GM23248 (cell line): ENCODE measurements at regions not wholly inside any gene's neighbourhood (a gene's known extent, or its start where the extent isn't known, plus 50 kb on each side); places are given as distances from the start of the nearest gene placed in this dataset.

Source experiments
- DNase-seq: peaks from one replicate; pipeline ENCODE4 v3.0.0-alpha.2; 2015
- H2AFZ ChIP-seq: fragments of 200-600 bp; sonication (generic); 2 replicates; pipeline ENCODE4 v1.6.1; 2016; ENCODE audit warnings: antibody characterized with exemption
- H3F3A ChIP-seq: fragments of 200-600 bp; sonication (generic); 2 replicates; pipeline ENCODE4 v1.6.1; 2016; ENCODE audit warnings: mild to moderate bottlenecking, antibody characterized with exemption, mixed run types; ENCODE audit not compliant: insufficient read depth
- H3K27ac ChIP-seq: fragments of 200-600 bp; sonication (generic); 2 replicates; pipeline ENCODE4 v1.5.1; 2016; ENCODE audit warnings: mild to moderate bottlenecking
- H3K27me3 ChIP-seq: fragments of 200-600 bp; sonication (generic); replicated peaks from 2 replicates; pipeline ENCODE4 v1.6.1; 2016; ENCODE audit warnings: mild to moderate bottlenecking; ENCODE audit not compliant: insufficient read depth
- H3K36me3 ChIP-seq: fragments of 200-600 bp; sonication (generic); 2 replicates; pipeline ENCODE4 v1.6.1; 2016; ENCODE audit warnings: low read depth, mild to moderate bottlenecking
- H3K4me1 ChIP-seq: fragments of 200-600 bp; sonication (generic); 2 replicates; pipeline ENCODE4 v1.6.1; 2016; ENCODE audit warnings: mild to moderate bottlenecking; ENCODE audit not compliant: insufficient read depth
- H3K4me2 ChIP-seq: fragments of 200-600 bp; sonication (generic); one replicate; pipeline ENCODE4 v1.6.1; 2016; ENCODE audit warnings: mild to moderate bottlenecking; ENCODE audit not compliant: unreplicated experiment
- H3K4me3 ChIP-seq: fragments of 200-600 bp; sonication (generic); 2 replicates; pipeline ENCODE4 v1.5.1; 2016; ENCODE audit warnings: mild to moderate bottlenecking
- H3K79me2 ChIP-seq: fragments of 200-600 bp; sonication (generic); 2 replicates; pipeline ENCODE4 v1.6.1; 2016; ENCODE audit warnings: mild to moderate bottlenecking; ENCODE audit not compliant: insufficient read depth
- H3K9ac ChIP-seq: fragments of 200-600 bp; sonication (generic); 2 replicates; pipeline ENCODE4 v1.6.1; 2016; ENCODE audit warnings: mild to moderate bottlenecking
- H3K9me2 ChIP-seq: fragments of 200-600 bp; sonication (generic); 2 replicates; pipeline ENCODE4 v1.6.1; 2016; ENCODE audit warnings: mixed run types, mild to moderate bottlenecking, moderate library complexity; ENCODE audit not compliant: insufficient read depth
- H3K9me3 ChIP-seq: fragments of 200-600 bp; sonication (generic); one replicate; pipeline ENCODE4 v1.6.1; 2017; ENCODE audit warnings: low read depth
- H4K20me1 ChIP-seq: fragments of 200-600 bp; sonication (generic); 2 replicates; pipeline ENCODE4 v1.6.0; 2016; ENCODE audit not compliant: insufficient read depth
- EZH2 ChIP-seq: fragments of 200-600 bp; sonication (generic); IDR thresholded peaks from 2 replicates; pipeline ENCODE4 v1.6.1; 2018; ENCODE audit warnings: antibody characterized with exemption, mild to moderate bottlenecking; ENCODE audit not compliant: insufficient read depth, poor library complexity, severe bottlenecking
- EZH2phosphoT487 ChIP-seq: fragments of 200-600 bp; sonication (generic); IDR thresholded peaks from 2 replicates; pipeline ENCODE4 v1.6.1; 2018; ENCODE audit warnings: antibody characterized with exemption, moderate library complexity, mild to moderate bottlenecking, low read depth; ENCODE audit not compliant: insufficient read depth
- WGBS, 2 experiments: methylation state at CpG; one replicate each; pipeline ENCODE4 v1.1.6; 2015 to 2017; ENCODE audit warnings: low lambda C conversion rate in 2 of 2, low coverage in 1 of 2; ENCODE audit errors: missing lambda C conversion rate in 2 of 2; 5-methylcytosine and 5-hydroxymethylcytosine counted together
- in situ Hi-C: fragments of 300-500 bp; cut with MboI; formaldehyde crosslinking; loops from 2 replicates; pipeline ENCODE4 v1.15.0; 2020

- no peak overlapping the region for H3K9ac ChIP-seq
Measured at GRCh38 chr7:15743926-15744480, 57.5 kb upstream of the MEOX2 start.

GRCh38 chr7:15737601-15738000 lies 51.1 kb upstream of the MEOX2 start:
- Histone ChIP-seq H3K36me3 (no peaks in the 10 kb centered on the region), H3K4me3 (no peak overlapping the region), H3K27ac (no peak overlapping the region), H3K9me3 (no peaks in the 10 kb centered on the region), H3F3A (no peaks in the 10 kb centered on the region), H3K9me2 (no peaks in the 10 kb centered on the region), H3K79me2 (no peaks in the 10 kb centered on the region), H2AFZ (no peak overlapping the region), H3K4me1 (no peaks in the 10 kb centered on the region), H3K27me3 (no peaks in the 10 kb centered on the region), H4K20me1 (no peaks in the 10 kb centered on the region), H3K4me2 (no peak overlapping the region), H3K9ac (no peak overlapping the region)
- TF ChIP-seq EZH2phosphoT487 (no peak), EZH2 (no peak)
- no peak for DNase-seq
- WGBS, 2 experiments: 72 to 82% methylated on average over 2 of the region's 2 CpGs
- in situ Hi-C loops: no loop called here

More at GRCh38 chr7:15743926-15744480, 57.5 kb upstream of the MEOX2 start:
- H3K4me1 ChIP-seq: peaks cover 6% of the 10 kb centered on the region; the same call in 1 of the 2 replicates
- H3K9me2 ChIP-seq: 0 out of 2 replicates have a peak, but pooled peaks cover 6% of the 10 kb centered on the region
- H2AFZ ChIP-seq: no peak overlapping the region
- no peak overlapping the region for H3K4me3 ChIP-seq
- H3K9me3 ChIP-seq: no peaks in the 10 kb centered on the region
- H3K36me3 ChIP-seq: no peaks in the 10 kb centered on the region
- DNase-seq: no peak
- H3F3A ChIP-seq: no peaks in the 10 kb centered on the region
- 65 to 67% methylated on average over 3 of the region's 3 CpGs for WGBS, 2 experiments
- no peak overlapping the region for H3K27ac ChIP-seq
- TF ChIP-seq EZH2: no peak
- TF ChIP-seq EZH2phosphoT487: no peak
- H4K20me1 ChIP-seq: no peaks in the 10 kb centered on the region
- H3K27me3 ChIP-seq: no peaks in the 10 kb centered on the region
- no peaks in the 10 kb centered on the region for H3K79me2 ChIP-seq
- no peak overlapping the region for H3K4me2 ChIP-seq
- in situ Hi-C loops: no loop called here
